H1 (cell line): ENCODE measurements at regions not wholly inside any gene's neighbourhood (a gene's known extent, or its start where the extent isn't known, plus 50 kb on each side); places are given as distances from the start of the nearest gene placed in this dataset.

ENCODE experiments used
- ASH2L ChIP-seq: fragments of 200-600, 300-600 bp; sonication (generic); IDR thresholded peaks from one replicate; pipeline ENCODE4 v1.7.1; 2017; ENCODE audit warnings: low read length
- ATF2 ChIP-seq: IDR thresholded peaks from 2 replicates; pipeline ENCODE4 v1.6.1; 2012; ENCODE audit warnings: low read length, inconsistent platforms
- ATF3 ChIP-seq: IDR thresholded peaks from 2 replicates; pipeline ENCODE4 v1.6.1; 2011; ENCODE audit warnings: low read depth, mild to moderate bottlenecking, low read length; ENCODE audit not compliant: insufficient read depth
- CHD7 ChIP-seq: fragments of 300-600 bp; sonication (generic); IDR thresholded peaks from 2 replicates; pipeline ENCODE4 v1.7.1; 2012; ENCODE audit warnings: low read length, moderate library complexity, mild to moderate bottlenecking, inconsistent platforms; ENCODE audit not compliant: insufficient replicate concordance
- PHF8 ChIP-seq: fragments of 200-600 bp; sonication (generic); conservative IDR thresholded peaks from 2 replicates; pipeline ENCODE4 v1.7.1; 2012; ENCODE audit warnings: low read depth, mild to moderate bottlenecking, inconsistent platforms, low read length, moderate library complexity
- RNF2 ChIP-seq: fragments of 200-900, 300-1000 bp; sonication (generic); IDR thresholded peaks from 2 replicates; pipeline ENCODE4 v1.7.1; 2016; ENCODE audit warnings: borderline replicate concordance, low read depth, mild to moderate bottlenecking, antibody characterized with exemption, low read length; ENCODE audit not compliant: poor library complexity, severe bottlenecking; ENCODE audit errors: missing control alignments
- SRF ChIP-seq: IDR thresholded peaks from 2 replicates; pipeline ENCODE4 v1.6.1; 2011; ENCODE audit warnings: mild to moderate bottlenecking, low read depth, low read length, moderate library complexity
- TCF12 ChIP-seq: IDR thresholded peaks from 2 replicates; pipeline ENCODE4 v1.6.1; 2011; ENCODE audit warnings: low read depth, mild to moderate bottlenecking, low read length
- ZNF274 ChIP-seq: IDR thresholded peaks from 2 replicates; pipeline ENCODE4 v1.7.0; 2012; ENCODE audit warnings: low read length, borderline replicate concordance; ENCODE audit errors: extremely low read depth

GRCh38 chr5:21121213-21121612 is 1133.2 kb upstream of the CDH18 start (continued):
- no peak for TF ChIP-seq CHD7
- TF ChIP-seq TCF12, result no peak
- TF ChIP-seq ATF3, result no peak
- no peak for TF ChIP-seq ZNF274
- TF ChIP-seq PHF8, result no peak
- TF ChIP-seq SRF, result no peak
- TF ChIP-seq ATF2, result no peak
- no peak for TF ChIP-seq ASH2L
- no peak for TF ChIP-seq RNF2
